Fibroblast of the aortic adventitia (primary cell): ENCODE measurements at regions not wholly inside any gene's neighbourhood (a gene's known extent, or its start where the extent isn't known, plus 50 kb on each side); places are given as distances from the start of the nearest gene placed in this dataset.
"Not testable (repeated sequence)": the region's sequence is repeated elsewhere in the genome, so short reads cannot be mapped to it uniquely, and the experiment has no call there.

Source experiments
- DNase-seq: peaks from one replicate; pipeline ENCODE4 v3.0.0-alpha.2; 2010; ENCODE audit warnings: low read depth
- H3K4me3 ChIP-seq: 2 replicates; pipeline ENCODE4 v1.5.1; 2011; ENCODE audit warnings: low read depth, mild to moderate bottlenecking, control low read depth, low read length, moderate library complexity
- CTCF ChIP-seq: IDR thresholded peaks from 2 replicates; pipeline ENCODE4 v1.5.1; 2011; ENCODE audit warnings: mild to moderate bottlenecking, low read length, control low read depth, inconsistent platforms; ENCODE audit not compliant: insufficient read depth

- no peak for DNase-seq
- no peak overlapping the region for H3K4me3 ChIP-seq
- TF ChIP-seq CTCF = no peak
Measured at GRCh38 chr14:39592116-39592789, 160.0 kb upstream of the FBXO33 start.

GRCh38 chr14:39589882-39590281 lies 157.6 kb upstream of the FBXO33 start:
- not testable (repeated sequence) for H3K4me3 ChIP-seq, DNase-seq

- DNase-seq = no peak
- TF ChIP-seq CTCF = no peak
- H3K4me3 ChIP-seq = no peak overlapping the region
Measured at GRCh38 chr14:39582028-39582654, 149.9 kb upstream of the FBXO33 start.

GRCh38 chr14:39581474-39581873 lies 149.2 kb upstream of the FBXO33 start:
- DNase-seq = no peak
- no peak for TF ChIP-seq CTCF
- no peak overlapping the region for H3K4me3 ChIP-seq

- no peak overlapping the region for H3K4me3 ChIP-seq
- DNase-seq = no peak
- no peak for TF ChIP-seq CTCF
Measured at GRCh38 chr14:39580696-39581095, 148.5 kb upstream of the FBXO33 start.

- no peak for DNase-seq
- H3K4me3 ChIP-seq = no peak overlapping the region
- no peak for TF ChIP-seq CTCF
Measured at GRCh38 chr14:39576736-39577135, 144.5 kb upstream of the FBXO33 start.

- H3K4me3 ChIP-seq = no peak overlapping the region
- no peak for TF ChIP-seq CTCF
- no peak for DNase-seq
Measured at GRCh38 chr14:39576258-39576657, 144.0 kb upstream of the FBXO33 start.
